GM12878 (cell line): ENCODE measurements at regions not wholly inside any gene's neighbourhood (a gene's known extent, or its start where the extent isn't known, plus 50 kb on each side); places are given as distances from the start of the nearest gene placed in this dataset.
A peak's percentile ranks its signal among the peaks of the same experiment; 100 is the strongest.

ENCODE experiments used
- ASH2L ChIP-seq: fragments of 300-600, 200-600 bp; sonication (generic); IDR thresholded peaks from 2 replicates; pipeline ENCODE4 v1.6.1; 2017; ENCODE audit warnings: low read depth, mild to moderate bottlenecking, borderline replicate concordance
- BRCA1 ChIP-seq: IDR thresholded peaks from 2 replicates; pipeline ENCODE4 v1.6.1; 2011; ENCODE audit warnings: low read depth, low read length, improper control_type of control experiment
- CBX3 ChIP-seq: fragments of 200-600 bp; sonication (generic); IDR thresholded peaks from 2 replicates; pipeline ENCODE4 v1.6.1; 2016; ENCODE audit warnings: low read depth, borderline replicate concordance
- CEBPB ChIP-seq, 2 experiments: fragments of 150-350 bp in 1 of 2; IDR thresholded peaks; 2 replicates each; pipeline ENCODE4 v1.6.1; 2012 to 2014; ENCODE audit warnings: low read depth in 2 of 2, low read length in 2 of 2, borderline replicate concordance in 1 of 2, inconsistent platforms in 1 of 2
- DPF2 ChIP-seq: fragments of 450-650 bp; IDR thresholded peaks from 2 replicates; pipeline ENCODE4 v1.6.1; 2017; ENCODE audit warnings: mild to moderate bottlenecking
- EED ChIP-seq: sonication (generic); IDR thresholded peaks from 2 replicates; pipeline ENCODE4 v1.6.1; 2016; ENCODE audit warnings: antibody characterized with exemption, low read depth
- EP300 ChIP-seq, 2 experiments: fragments of 150-350 bp in 1 of 2; IDR thresholded peaks; 2 replicates each; pipeline ENCODE4 v1.6.1; 2011 to 2012; ENCODE audit warnings: low read depth in 2 of 2, low read length in 2 of 2, borderline replicate concordance in 1 of 2, improper control_type of control experiment in 1 of 2, inconsistent platforms in 1 of 2; ENCODE audit not compliant: control insufficient read depth in 1 of 2
- ETV6 ChIP-seq, 2 experiments: fragments of 450-650 bp in 1 of 2; IDR thresholded peaks in 1 of 2; conservative IDR thresholded peaks in 1 of 2; 2 replicates each; pipeline ENCODE4 v1.6.1; 2014; ENCODE audit warnings: antibody characterized with exemption in 1 of 2, borderline replicate concordance in 1 of 2, low read depth in 1 of 2, mild to moderate bottlenecking in 1 of 2, moderate library complexity in 1 of 2
- GATAD2B ChIP-seq: fragments of 450-650 bp; conservative IDR thresholded peaks from 2 replicates; pipeline ENCODE4 v1.6.1; 2017; ENCODE audit warnings: low read depth, mild to moderate bottlenecking, moderate library complexity
- IKZF1 ChIP-seq: fragments of 450-650 bp; conservative IDR thresholded peaks from 2 replicates; pipeline ENCODE4 v1.6.1; 2017; ENCODE audit warnings: antibody characterized with exemption, mild to moderate bottlenecking
- IKZF2 ChIP-seq, 2 experiments: fragments of 450-650 bp; IDR thresholded peaks; 2 replicates each; pipeline ENCODE4 v1.6.1; 2017; ENCODE audit warnings: mild to moderate bottlenecking in 2 of 2, moderate library complexity in 2 of 2
- IRF4 ChIP-seq: IDR thresholded peaks from 2 replicates; pipeline ENCODE4 v1.6.1; 2011; ENCODE audit warnings: low read depth, low read length
- NFIC ChIP-seq: IDR thresholded peaks from 2 replicates; pipeline ENCODE4 v1.6.1; 2012; ENCODE audit warnings: low read depth, mild to moderate bottlenecking, inconsistent platforms, low read length, moderate library complexity
- POLR2A ChIP-seq: IDR thresholded peaks from 2 replicates; pipeline ENCODE4 v1.6.1; 2011; ENCODE audit warnings: low read depth, mild to moderate bottlenecking, low read length
- RAD21 ChIP-seq: IDR thresholded peaks from 2 replicates; pipeline ENCODE4 v1.6.1; 2011; ENCODE audit warnings: mild to moderate bottlenecking, low read depth, low read length, moderate library complexity; ENCODE audit not compliant: insufficient read depth
- SMC3 ChIP-seq: IDR thresholded peaks from 2 replicates; pipeline ENCODE4 v1.6.1; 2011; ENCODE audit warnings: low read length, improper control_type of control experiment, borderline replicate concordance
- SPI1 ChIP-seq: IDR thresholded peaks from 2 replicates; pipeline ENCODE4 v1.6.1; 2011; ENCODE audit warnings: low read depth, mild to moderate bottlenecking, low read length, moderate library complexity, borderline replicate concordance; ENCODE audit not compliant: insufficient read depth
- SREBF2 ChIP-seq: IDR thresholded peaks from 2 replicates; pipeline ENCODE4 v1.6.1; 2012; ENCODE audit warnings: mild to moderate bottlenecking, low read length
- ZNF217 ChIP-seq: fragments of 450-650 bp; IDR thresholded peaks from 2 replicates; pipeline ENCODE4 v1.6.1; 2017; ENCODE audit warnings: antibody characterized with exemption, mild to moderate bottlenecking
- TF ChIP-seq, protein P1 (sequence below): fragments of 450-650 bp; IDR thresholded peaks from 2 replicates; pipeline ENCODE4 v1.6.1; 2016; ENCODE audit warnings: mild to moderate bottlenecking
- TF ChIP-seq, protein P2 (sequence below), 3 experiments: IDR thresholded peaks in 2 of 3; conservative IDR thresholded peaks in 1 of 3; 2 replicates each; pipeline ENCODE4 v1.5.1; 2011; ENCODE audit warnings: low read depth in 3 of 3, low read length in 3 of 3, mild to moderate bottlenecking in 3 of 3, control low read depth in 2 of 3, moderate library complexity in 2 of 3, inconsistent platforms in 1 of 3, mixed read lengths in 1 of 3; ENCODE audit not compliant: control insufficient read depth in 2 of 3, insufficient read depth in 1 of 3; ENCODE audit errors: extremely low read depth in 1 of 3
- TF ChIP-seq, protein P3 (sequence below): fragments of 450-650 bp; IDR thresholded peaks from 2 replicates; pipeline ENCODE4 v1.6.1; 2017; ENCODE audit warnings: mild to moderate bottlenecking, moderate library complexity

DNA sequence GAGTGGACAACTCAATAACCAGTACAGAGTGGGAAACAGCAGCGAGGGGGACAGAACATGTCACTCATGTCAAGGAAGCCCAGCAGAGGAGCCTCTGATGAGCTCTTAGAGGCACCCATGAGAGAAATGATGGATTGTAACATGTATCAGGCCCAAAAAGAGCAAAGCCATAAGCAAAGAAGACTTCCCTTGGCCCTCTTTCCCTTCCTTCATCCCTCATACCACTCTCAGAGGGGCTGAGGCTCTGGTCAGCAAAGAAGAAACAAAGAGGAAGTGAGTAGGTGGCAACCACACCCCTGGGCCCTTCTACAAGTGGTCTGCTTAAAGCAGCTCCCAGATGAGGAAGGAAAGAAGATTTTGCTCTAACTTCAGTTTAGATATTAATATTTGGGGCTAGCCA, 112.8 kb downstream of the CDC42EP3 start (continued):
- TF ChIP-seq EED (peak; percentile 69; the same call in 1 of the 2 replicates), ETV6 (conservative IDR thresholded peaks at IDR 0.05 in 1 of 2, IDR thresholded peaks at IDR 0.05 in 1 of 2; ENCODE audit: borderline replicate concordance in 1 of 2, low read depth in 1 of 2) (peak in 1 of 2 experiments; percentile 63; a peak in 1 of 4 replicates), RAD21 (no peak), DPF2 (peak; percentile 61; the same call in 1 of the 2 replicates), CEBPB (IDR thresholded peaks at IDR 0.05; ENCODE audit: borderline replicate concordance in 1 of 2, low read depth in 2 of 2, low read length in 2 of 2) (no peak), IKZF2 (IDR thresholded peaks at IDR 0.05) (peak; percentile 60 to 66; a peak in 3 of 4 replicates), CBX3 (no peak), SREBF2 (no peak; the same call in 1 of the 2 replicates), GATAD2B (0 out of 2 replicates have a peak, but pooled peaks have one; percentile 60), NFIC (peak; percentile 68), BRCA1 (no peak), EP300 (IDR thresholded peaks at IDR 0.05; ENCODE audit: borderline replicate concordance in 1 of 2, control insufficient read depth in 1 of 2, low read depth in 2 of 2, low read length in 2 of 2) (peak in 1 of 2 experiments; percentile 44; a peak in 1 of 4 replicates), IRF4 (0 out of 2 replicates have a peak, but pooled peaks have one; percentile 35), ASH2L (no peak), SPI1 (peak; percentile 96), ZNF217 (no peak), SMC3 (peak; percentile 5; the same call in 1 of the 2 replicates), IKZF1 (peak; percentile 54), POLR2A (no peak)
- TF ChIP-seq, protein P1, sequence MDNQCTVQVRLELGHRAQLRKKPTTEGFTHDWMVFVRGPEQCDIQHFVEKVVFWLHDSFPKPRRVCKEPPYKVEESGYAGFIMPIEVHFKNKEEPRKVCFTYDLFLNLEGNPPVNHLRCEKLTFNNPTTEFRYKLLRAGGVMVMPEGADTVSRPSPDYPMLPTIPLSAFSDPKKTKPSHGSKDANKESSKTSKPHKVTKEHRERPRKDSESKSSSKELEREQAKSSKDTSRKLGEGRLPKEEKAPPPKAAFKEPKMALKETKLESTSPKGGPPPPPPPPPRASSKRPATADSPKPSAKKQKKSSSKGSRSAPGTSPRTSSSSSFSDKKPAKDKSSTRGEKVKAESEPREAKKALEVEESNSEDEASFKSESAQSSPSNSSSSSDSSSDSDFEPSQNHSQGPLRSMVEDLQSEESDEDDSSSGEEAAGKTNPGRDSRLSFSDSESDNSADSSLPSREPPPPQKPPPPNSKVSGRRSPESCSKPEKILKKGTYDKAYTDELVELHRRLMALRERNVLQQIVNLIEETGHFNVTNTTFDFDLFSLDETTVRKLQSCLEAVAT: 0 out of 2 replicates have a peak, but pooled peaks have one; percentile 16
- TF ChIP-seq, protein P2, sequence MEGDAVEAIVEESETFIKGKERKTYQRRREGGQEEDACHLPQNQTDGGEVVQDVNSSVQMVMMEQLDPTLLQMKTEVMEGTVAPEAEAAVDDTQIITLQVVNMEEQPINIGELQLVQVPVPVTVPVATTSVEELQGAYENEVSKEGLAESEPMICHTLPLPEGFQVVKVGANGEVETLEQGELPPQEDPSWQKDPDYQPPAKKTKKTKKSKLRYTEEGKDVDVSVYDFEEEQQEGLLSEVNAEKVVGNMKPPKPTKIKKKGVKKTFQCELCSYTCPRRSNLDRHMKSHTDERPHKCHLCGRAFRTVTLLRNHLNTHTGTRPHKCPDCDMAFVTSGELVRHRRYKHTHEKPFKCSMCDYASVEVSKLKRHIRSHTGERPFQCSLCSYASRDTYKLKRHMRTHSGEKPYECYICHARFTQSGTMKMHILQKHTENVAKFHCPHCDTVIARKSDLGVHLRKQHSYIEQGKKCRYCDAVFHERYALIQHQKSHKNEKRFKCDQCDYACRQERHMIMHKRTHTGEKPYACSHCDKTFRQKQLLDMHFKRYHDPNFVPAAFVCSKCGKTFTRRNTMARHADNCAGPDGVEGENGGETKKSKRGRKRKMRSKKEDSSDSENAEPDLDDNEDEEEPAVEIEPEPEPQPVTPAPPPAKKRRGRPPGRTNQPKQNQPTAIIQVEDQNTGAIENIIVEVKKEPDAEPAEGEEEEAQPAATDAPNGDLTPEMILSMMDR (IDR thresholded peaks at IDR 0.05 in 2 of 3, conservative IDR thresholded peaks at IDR 0.05 in 1 of 3; ENCODE audit: control insufficient read depth in 2 of 3, extremely low read depth in 1 of 3, insufficient read depth in 1 of 3, low read depth in 3 of 3, low read length in 3 of 3): no peak
- TF ChIP-seq, protein P3, sequence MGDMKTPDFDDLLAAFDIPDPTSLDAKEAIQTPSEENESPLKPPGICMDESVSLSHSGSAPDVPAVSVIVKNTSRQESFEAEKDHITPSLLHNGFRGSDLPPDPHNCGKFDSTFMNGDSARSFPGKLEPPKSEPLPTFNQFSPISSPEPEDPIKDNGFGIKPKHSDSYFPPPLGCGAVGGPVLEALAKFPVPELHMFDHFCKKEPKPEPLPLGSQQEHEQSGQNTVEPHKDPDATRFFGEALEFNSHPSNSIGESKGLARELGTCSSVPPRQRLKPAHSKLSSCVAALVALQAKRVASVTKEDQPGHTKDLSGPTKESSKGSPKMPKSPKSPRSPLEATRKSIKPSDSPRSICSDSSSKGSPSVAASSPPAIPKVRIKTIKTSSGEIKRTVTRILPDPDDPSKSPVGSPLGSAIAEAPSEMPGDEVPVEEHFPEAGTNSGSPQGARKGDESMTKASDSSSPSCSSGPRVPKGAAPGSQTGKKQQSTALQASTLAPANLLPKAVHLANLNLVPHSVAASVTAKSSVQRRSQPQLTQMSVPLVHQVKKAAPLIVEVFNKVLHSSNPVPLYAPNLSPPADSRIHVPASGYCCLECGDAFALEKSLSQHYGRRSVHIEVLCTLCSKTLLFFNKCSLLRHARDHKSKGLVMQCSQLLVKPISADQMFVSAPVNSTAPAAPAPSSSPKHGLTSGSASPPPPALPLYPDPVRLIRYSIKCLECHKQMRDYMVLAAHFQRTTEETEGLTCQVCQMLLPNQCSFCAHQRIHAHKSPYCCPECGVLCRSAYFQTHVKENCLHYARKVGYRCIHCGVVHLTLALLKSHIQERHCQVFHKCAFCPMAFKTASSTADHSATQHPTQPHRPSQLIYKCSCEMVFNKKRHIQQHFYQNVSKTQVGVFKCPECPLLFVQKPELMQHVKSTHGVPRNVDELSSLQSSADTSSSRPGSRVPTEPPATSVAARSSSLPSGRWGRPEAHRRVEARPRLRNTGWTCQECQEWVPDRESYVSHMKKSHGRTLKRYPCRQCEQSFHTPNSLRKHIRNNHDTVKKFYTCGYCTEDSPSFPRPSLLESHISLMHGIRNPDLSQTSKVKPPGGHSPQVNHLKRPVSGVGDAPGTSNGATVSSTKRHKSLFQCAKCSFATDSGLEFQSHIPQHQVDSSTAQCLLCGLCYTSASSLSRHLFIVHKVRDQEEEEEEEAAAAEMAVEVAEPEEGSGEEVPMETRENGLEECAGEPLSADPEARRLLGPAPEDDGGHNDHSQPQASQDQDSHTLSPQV: peak; percentile 77
